ENCODE measurements at regions not wholly inside any gene's neighbourhood (a gene's known extent, or its start where the extent isn't known, plus 50 kb on each side); places are given as distances from the start of the nearest gene placed in this dataset.

- TF ChIP-seq POLR2A (IDR thresholded peaks at IDR 0.05; ENCODE audit: low read depth, low read length): no peak
- DNase-seq (ENCODE audit: insufficient read length, low spot score) (no peak), FAIRE-seq (no peak)
Measured at GRCh38 chr5:77828445-77828844, 52.3 kb upstream of the TBCA start.

Data from H54 (cell line).